ENCODE measurements at regions not wholly inside any gene's neighbourhood (a gene's known extent, or its start where the extent isn't known, plus 50 kb on each side); places are given as distances from the start of the nearest gene placed in this dataset.

DNA sequence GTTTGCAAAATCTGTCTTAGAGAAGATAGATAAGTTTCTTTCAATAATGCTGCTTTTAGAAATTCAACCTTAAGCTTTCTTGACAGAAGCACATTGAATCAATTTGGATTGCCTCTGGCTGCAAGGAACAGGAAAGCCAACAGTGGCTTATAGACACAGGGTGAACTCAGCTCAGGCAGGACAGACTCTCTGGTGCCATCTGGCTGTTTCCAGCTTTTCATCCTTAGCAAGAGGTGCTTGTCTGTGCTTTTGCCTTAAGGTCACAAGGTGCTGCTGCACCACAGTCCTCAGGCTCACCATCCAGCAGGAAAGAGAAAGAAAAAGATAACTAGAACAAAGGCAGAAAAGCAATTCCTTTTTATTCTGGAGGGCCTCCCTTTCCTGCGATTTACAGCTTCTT lies 93.7 kb upstream of the ETS2 start:
- peak; percentile 80 for DNase-seq

DNA sequence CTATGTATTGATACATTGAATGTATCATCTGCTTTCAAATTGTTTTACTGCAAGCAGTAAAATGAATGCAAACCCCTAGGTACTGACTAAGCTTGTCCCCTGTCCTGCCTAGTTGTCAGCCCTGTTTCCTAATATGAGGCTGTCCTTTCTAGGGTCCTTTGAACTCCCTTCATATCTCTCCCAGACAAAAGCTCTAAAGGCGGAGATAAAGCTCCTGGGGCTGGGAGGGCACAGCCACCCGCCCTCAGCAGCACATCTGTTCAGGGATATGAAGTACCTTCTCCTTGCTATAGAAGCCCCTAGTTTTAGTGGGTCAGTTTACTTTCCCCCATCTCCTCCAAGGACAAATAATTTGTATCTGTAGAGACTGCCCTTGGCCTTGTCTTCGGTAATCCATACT lies 93.1 kb upstream of the ETS2 start:
- peak; percentile 84 for DNase-seq

DNA sequence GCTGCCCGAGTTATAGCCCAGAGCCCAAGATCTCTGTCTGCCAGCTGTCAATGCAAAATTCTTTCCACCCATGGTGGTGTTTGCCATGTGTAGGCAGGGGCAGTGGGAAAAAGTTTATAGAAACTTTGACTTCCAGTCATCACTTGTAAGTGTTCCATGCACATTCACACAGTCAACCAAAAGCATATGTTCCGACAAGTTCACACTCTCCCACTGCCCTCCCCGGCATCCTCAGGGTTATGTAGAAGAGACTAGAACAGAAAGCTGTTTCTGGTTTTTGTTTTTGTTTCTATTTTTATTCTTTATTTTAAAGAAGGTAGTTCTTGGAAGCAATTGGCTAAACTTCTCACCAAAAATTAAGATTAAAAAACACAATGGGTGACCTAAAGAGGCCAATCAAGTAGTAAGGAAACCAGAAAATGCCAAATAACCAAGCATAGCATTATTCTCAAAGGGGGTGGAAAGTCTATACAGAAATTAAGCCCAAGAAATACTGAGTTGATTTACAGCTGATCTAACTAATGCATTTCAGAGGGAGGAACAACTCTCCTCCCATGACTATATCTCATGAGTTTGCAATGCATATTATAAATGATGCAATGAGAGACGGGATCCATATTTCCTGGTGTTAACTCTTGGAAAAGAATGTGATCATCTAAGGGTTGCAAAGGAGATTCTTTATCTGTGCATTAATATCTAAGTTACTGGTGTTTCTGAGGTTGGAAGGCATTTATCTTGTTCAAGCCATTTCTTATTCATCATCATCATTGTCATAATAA lies 91.5 kb upstream of the ETS2 start:
- no peak for DNase-seq

DNA sequence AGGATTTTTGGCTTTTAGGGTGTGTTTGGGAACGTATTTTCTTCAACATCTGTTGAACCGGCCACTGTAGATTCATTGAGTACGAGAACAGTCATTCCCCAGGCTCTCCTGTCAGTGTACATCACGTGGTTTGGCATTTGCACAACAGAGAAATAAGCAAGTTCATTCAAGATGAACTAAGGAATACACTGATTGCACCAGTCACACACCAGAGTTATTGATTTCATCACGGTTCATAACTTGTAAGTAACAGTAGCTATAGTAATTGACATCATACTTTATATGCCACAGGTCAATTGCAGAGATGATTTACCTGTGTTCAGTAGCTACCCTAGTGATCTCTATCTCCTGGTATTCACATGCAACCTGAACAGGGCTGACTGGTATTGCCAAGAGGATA lies 90.7 kb upstream of the ETS2 start:
- no peak for DNase-seq

DNA sequence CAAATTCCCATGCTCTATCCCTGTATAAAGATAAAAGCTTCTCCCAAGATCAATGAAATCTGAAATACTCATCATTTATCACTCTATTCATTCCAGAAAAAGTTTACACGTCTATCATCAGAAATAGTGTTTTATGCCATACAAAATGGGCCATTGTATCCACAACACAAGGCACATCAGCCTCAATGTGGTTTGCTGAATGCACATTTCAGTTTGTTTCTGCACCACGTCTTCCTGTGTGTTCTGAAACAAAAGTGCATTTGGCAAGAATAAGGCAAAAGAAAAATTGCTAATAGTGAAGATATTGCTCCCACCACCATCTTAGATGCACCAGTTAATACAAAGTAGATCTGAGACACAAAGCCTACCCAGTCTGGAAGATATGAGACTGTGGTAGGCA lies 89.6 kb upstream of the ETS2 start:
- no peak for DNase-seq

DNA sequence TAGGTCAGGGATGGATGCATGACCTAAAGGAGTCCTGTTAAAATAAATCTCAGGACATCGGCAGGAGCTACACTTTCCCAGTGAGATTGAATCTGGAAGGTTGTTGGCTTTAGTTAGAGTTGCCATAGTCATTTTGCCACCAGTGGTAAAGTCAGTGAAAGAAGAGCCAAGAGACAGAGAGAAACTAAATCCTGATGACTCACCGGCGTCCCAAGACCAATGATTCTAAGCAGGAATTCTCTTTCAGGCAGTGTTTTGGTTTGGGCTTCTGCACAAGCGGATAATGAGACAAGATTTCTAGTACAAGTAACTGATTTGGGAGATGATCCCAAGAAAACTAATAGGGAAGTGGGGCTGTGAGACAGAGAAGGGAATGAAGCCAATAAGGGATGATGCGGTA lies 88.8 kb upstream of the ETS2 start:
- no peak for DNase-seq

DNA sequence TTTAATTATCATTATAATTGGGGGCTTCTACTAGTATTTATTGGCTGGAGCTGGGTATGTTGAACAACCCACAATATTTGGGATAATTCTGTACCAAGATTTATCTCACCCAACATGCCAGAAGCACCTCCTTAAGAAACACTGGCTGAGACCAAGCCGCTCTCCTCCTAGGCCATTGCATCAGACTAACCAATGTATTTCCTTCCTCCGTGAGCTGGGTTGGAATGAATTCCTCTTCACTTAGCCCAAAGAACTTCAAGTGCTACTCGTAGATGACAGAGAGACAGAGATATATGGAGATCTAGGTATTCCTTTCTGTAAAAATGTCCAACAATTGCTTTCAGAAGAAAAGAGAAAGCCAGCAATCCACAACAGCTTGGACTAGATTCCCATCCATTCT lies 87.2 kb upstream of the ETS2 start:
- no peak for DNase-seq

DNA sequence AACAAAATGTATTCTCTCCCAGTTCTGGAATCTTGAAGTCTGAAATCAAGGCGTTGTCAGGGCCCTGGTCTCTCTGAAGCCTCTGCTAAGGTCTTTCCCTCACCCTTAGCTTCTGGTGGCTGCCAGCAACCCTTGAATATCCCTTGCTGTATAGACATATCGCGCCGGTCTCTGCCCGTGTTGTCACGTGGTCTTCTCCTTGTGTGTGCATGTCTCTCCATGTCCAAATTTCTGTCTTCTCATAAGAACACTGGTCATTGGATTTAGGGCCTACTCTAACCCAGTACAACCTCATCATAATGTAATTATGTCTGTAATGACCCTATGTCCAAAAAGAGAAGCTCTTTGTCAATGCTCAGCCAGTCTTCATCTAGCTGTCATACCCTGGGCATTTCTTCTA lies 85.7 kb upstream of the ETS2 start:
- DNase-seq: no peak

DNA sequence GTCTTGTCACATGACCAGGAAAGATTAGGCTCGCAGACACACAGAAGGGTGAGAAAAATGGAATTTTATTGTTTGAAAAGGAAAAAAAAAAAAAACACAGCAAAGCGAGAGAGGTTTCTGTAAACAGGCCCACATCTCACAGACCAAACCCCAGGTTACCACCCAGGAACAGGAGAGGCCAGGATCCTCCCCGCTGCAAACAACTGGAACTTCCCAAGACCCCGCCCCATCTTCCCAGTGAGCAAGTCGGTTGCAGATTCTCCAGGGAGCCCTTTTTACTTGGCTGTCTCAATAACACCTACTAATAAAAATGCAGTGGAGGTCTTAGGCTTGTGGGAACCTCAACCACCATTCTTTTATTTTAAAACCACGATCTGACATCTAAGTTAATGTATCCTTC lies 84.7 kb upstream of the ETS2 start:
- no peak for DNase-seq

DNA sequence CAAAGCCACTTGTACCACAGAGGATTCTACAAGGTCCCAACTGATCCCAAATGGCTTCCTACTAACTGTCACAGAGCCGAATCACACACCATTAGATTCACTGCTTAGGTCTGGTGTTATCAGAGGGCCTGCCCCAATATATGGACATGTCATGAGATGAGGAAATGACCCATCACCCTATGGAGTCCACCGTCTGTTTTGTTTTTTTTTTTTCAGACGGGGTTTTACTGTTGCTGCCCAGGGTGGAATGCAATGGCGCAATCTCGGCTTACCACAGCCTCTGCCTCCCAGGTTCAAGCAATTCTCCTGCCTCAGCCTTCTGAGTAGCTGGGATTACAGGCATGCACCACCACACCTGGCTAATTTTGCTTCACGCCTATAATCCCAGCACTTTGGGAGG lies 83.8 kb upstream of the ETS2 start:
- peak; percentile 28 for DNase-seq

DNA sequence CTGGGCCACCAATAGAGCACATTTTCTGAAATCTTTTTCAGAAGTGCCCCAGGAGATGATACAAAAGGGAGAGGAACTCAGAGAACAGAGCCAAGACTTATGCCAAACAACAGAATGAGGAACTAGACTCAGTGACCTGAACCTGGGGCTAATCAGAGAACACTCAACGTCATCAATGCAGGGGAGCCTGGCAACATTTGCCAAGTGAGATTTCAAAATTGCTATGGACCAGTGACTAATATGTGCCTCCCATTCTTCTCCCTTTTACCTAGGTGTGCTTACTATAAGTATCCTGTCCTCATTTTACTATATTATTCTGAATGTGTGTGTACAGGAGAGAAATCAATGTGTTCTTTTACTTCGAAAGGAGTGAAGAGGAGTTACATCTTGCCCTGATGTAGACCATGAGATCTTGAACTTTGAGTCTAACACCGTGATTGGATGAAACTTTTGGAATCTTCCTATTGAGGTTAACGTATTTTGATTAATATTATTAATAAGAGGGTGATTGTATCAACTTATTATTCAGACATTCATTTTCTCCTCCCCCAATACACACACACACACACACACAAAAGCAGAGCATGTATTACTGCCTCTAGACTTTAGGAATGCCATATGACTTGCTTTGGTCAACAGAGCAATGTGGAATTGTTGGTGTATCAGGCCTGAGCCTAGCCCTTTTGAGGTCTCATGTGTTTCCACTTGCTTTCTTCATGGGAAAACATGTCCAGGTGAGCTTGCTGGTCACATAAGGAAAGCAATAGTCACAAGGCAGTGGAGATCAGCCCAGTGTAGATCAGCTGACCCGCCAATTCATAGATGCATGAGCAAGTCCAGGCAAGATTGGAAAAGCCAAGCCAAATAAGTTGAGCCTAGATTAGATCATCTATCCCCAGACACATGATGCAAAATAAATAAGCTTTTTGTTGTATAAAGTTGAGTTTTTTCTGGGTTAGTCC lies 80.3 kb upstream of the ETS2 start:
- no peak for DNase-seq

DNA sequence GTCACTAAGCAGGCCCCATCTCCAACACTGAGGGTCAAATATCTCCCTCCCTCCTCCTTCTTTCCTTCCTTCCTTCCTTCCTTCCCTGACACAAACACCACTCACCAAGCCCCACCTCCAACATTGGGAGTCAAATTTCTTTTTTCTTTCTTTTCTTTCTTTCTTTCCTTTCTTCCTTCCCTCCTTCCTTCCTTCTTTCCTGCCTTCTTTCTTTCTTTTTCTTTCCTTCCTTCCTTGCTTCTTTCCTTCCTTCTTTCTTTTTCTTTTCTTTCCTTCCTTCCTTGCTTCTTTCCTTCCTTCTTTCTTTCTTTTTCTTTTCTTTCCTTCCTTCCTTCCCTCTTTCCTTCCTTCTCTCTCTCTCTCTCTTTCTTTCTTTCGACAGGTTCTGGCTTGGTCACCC lies 79.2 kb upstream of the ETS2 start:
- no peak for DNase-seq

DNA sequence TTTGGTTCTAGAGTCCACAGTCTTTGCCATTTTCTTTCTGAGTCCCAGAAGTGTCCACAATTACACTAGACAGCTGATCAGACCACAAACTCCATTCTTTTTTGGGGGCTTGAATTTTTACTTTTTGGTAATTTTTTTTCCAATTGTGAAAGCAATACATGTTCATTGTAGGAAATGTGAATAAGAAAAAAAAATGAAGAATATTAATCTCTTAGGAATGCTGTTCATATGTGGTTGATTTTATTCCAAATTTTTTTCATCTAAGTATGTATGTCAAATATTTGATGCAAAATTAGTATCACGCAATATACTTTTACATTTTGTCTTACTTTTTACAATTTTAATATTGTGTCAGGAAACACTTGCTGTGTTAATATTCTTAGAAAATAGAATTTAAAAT lies 76.4 kb upstream of the ETS2 start:
- DNase-seq: no peak

DNA sequence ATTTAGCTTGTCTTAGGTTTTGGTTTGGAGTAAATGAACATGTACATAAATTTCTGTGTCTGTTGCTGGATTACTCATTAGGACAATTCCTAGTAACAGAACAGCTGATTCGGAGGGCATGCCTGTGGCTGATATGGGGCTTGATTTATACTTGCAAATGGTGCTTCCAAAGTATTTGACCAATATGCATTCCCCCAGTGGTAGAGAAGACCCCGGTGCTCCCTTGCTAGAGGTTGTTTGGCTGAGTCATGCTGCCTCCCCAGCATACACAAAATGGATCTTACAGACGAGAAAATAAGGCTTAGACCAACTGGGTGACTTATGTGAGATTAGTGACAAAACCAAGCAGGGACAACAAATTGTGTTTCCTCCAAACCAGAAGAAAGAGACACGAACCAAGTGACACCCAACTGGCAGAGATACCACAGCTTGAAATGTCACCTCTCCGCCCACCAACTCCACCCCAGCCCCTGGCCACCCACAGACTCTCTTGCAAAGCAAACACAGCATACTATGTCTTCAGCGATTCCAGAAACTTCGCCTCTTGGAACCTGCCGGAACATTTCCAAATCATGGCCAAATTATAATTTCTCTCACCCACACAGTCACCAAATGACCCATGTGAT lies 75.9 kb upstream of the ETS2 start:
- DNase-seq: peak; percentile 65

DNA sequence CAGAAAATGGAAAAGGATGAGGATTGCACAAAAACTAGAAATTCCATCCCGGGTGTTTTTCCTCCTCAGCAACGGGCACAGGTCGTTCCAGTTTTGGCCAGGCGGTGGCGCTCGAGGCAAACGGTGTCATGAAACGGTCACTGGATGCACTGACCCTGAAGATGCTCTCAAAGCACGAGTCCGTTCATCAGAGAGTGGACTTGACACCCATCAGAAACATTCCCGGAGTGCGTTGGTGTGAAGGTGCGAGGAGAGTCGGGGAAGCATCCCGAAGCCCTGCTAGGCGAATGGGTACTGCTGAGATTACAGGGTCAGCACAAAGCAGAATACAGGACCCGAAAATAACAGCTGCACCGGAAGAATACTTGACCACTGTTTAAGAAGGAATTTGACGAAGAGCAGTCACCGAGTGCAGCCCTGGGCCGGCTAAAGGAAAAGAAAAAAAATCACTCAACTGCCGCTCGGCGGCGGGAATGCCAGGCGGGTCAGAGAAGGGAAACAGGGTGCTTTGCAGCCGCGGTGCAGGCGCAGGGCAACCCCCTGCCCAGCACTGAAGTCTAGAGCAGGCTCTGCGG lies 71.7 kb upstream of the ETS2 start:
- DNase-seq: peak; percentile 80

DNA sequence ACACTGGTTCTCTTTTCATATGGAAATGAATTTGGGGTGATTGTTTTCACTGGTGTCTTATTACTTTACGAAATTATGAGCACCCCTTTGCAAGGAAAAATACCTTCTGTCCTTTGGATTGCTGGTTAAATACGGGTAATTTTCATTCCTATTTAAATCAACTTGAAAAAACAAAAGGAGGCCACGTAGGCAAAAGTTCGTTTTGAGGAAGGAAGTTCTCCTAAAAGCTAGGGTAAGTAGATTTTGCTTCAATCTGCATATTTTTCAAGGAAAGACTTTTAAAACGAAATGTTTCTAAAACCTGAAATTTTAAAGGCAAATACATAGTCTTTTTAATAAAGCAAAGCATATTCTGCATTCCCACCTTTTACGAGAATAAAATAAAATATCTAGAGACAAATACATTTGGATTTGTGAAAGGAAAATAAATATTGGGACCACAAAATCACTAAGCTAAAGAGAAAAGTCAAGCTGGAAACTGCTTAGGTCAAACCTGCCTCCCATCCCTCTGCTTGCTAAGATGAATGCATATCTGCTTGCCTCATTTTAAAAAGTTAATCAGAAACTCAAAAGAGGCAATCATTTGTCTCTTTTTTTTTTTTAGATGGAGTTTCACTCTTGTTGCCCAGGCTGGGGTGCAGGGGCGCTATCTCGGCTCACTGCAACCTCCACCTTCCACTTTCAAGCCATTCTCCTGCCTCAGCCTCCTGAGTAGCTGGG lies 70.9 kb upstream of the ETS2 start:
- no peak for DNase-seq

DNA sequence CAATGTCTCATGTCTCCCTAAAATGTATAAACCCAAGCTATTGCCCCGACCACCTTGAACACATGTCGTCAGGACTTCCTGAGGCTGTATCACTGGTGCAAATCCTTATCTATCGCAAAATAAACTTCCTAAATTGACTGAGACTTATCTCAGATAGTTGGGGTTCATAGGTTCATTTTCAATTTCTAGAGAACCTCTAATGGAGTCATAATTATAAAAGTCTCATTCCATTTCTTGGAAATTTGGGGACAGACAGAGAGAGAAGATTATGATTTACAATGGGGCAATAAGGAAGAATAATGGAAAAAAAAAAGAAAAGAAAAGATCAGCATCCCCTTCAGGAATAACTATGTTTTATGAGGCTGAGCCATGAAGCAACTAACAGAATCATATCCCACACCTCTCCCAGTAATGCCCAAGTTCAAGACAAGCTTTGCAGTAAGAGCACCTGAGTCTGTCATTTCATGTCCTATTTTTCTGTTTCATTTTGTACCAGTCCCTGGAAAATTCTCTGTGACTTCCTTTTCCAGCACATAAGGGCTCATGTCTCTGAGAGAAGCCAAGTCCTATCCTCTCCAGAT lies 70.0 kb upstream of the ETS2 start:
- no peak for DNase-seq

DNA sequence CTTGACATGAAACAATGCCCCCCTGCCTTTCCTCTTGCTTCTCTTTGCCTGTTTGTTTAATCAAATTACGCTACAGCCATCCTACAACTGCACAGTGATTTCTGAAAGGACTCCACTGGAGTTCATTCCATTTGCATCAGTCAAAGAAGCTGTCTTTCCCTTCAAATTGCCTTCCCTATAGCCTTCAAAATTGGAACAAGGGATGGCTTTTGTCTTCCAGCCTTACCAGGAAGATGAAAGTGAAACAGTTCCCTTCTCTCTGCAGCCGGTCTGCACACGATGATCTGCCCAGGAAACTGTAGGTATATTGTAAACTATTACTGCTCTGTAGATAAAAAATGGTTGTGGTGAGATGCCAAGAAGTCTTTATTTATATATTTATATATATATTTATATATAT lies 65.6 kb upstream of the ETS2 start:
- DNase-seq: peak; percentile 41

DNA sequence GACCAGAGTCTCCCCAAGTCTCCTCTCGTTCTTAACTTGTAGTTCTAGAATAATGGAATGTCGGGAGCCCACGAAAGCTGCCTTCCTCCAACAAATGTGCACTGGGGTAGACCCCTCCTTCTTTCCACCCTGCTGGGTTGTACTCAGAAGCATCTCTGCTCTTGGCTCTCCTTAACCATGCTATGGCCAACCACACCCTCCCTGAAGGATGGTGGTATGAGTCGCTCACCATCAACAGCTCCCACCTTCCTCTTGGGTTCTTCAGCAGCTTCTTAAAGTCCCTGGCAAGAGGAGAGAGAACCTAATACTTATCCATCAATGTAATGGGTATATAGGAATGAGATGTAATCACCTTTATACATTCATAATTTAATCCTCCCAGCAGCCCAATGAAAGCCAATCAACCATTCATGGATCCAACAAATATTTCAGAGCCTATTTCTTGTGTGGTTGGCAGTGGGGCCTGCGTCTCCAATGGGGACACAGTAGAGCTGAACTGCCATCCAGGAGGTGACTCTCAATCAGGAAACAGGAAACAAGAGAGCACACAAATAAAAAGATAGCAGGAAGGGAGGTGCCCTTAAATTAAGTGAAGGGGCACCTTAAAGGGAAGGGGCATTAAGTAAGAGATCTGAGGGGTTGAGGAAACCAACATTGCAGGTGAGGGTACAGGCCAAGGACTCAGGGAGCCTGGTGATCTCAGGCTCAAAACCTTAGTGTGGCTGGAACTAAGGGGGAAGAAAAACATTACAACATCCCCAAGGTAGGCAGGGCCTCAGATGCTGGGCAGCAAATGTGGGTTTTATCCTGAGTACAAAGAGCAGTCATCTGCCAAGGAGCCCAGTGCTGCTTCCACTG lies 64.4 kb upstream of the ETS2 start:
- peak; percentile 32 for DNase-seq

DNA sequence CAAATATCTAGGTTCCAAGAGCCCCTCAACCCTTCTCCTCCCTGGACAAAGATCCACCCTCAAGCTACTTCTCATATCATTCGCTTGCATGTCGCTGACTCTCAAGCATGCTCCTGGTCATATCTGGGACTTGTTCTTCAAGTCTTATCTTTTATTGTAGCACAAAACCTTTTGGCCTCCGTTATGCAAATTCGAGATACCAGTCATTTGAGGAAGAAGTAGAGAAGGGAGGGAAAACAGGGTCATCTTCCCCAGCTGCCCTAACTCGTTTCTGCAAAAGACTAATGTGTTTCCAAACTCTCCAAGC lies 63.8 kb upstream of the ETS2 start:
- peak; percentile 92 for DNase-seq

DNA sequence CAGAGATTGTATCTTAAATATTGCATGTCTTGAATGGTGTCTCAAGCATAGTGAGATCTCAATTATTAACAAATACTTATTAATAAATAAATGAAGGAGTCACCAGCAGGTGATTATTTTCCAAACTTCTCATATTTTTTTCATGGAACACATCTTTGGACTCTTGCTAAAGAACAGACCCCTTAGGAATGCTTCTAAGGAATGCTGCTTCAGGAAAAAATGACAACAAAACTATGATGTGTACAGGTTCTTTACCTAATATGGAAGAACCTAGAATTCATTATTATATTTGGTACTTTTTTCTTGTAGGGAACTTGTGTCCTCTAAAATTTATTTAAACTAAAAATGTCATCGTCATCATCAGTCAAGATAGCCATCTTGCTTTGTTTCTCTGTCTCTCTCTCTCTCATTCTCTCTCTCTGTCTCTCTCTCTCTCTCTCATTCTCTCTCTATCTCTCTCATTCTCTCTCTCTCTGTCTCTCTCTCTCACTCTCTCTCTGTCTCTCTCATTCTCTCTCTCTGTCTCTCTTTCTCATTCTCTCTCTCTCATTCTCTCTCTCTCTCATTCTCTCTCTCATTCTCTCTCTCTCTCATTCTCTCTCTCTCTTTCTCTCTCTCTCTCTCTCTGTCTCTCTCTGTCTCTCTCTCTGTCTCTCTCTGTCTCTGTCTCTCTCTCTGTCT lies 63.0 kb upstream of the ETS2 start:
- no peak for DNase-seq

Measured in hematopoietic multipotent progenitor cell treated with erythropoietin and hydrocortisone succinate and interleukin-3 and kit ligand, for 6 days (in vitro differentiated cells).